GM18517 (cell line): ENCODE measurements at regions not wholly inside any gene's neighbourhood (a gene's known extent, or its start where the extent isn't known, plus 50 kb on each side); places are given as distances from the start of the nearest gene placed in this dataset.

Experiments used
- ATAC-seq: cut with Tn5 transposase; IDR thresholded peaks from one replicate; pipeline ENCODE4 v1.9.1; 2021; ENCODE audit warnings: mild to moderate bottlenecking, moderate library complexity; ENCODE audit not compliant: unreplicated experiment

GRCh38 chr18:54531402-54532065, 59.5 kb upstream of the DYNAP start:
- no peak for ATAC-seq

- ATAC-seq: no peak
Measured at GRCh38 chr18:54532222-54532621, 58.8 kb upstream of the DYNAP start.

- no peak for ATAC-seq
Measured at GRCh38 chr18:54532962-54533361, 58.1 kb upstream of the DYNAP start.
